ENCODE measurements at regions not wholly inside any gene's neighbourhood (a gene's known extent, or its start where the extent isn't known, plus 50 kb on each side); places are given as distances from the start of the nearest gene placed in this dataset.
A peak's percentile ranks its signal among the peaks of the same experiment; 100 is the strongest.
"Not testable (repeated sequence)": the region's sequence is repeated elsewhere in the genome, so short reads cannot be mapped to it uniquely, and the experiment has no call there.

GRCh38 chrX:825991-826390, 195.4 kb downstream of the SHOX start:
- Histone ChIP-seq H3K27ac (ENCODE audit: low read depth in 1 of 2, low read length in 1 of 2) (no peak overlapping the region), H3K9me3 (ENCODE audit: control insufficient read depth in 2 of 2, insufficient read depth in 1 of 2, low read length in 1 of 2) (peaks cover 0 to 7% of the 10 kb centered on the region in 2 donors), H3K36me3 (ENCODE audit: control insufficient read depth in 2 of 2, insufficient read depth in 2 of 2, low read length in 1 of 2) (no peaks in the 10 kb centered on the region), H3K4me3 (ENCODE audit: low read length in 2 of 2) (no peak overlapping the region), H3K27me3 (ENCODE audit: control insufficient read depth in 2 of 2, insufficient read depth in 1 of 2, low read length in 1 of 2) (no peaks in the 10 kb centered on the region), H3K4me1 (ENCODE audit: control insufficient read depth in 2 of 2, insufficient read depth in 2 of 2, low read length in 2 of 2) (no peaks in the 10 kb centered on the region)
- no peak for DNase-seq (ENCODE audit: low read depth in 6 of 9, low spot score in 9 of 9)
- WGBS = 73% methylated on average over 11 of the region's 11 CpGs

- not testable (repeated sequence) for H3K27ac ChIP-seq (ENCODE audit: low read depth in 1 of 2, low read length in 1 of 2); H3K36me3 ChIP-seq (ENCODE audit: control insufficient read depth in 2 of 2, insufficient read depth in 2 of 2, low read length in 1 of 2); H3K4me3 ChIP-seq (ENCODE audit: low read length in 2 of 2); DNase-seq (ENCODE audit: low read depth in 6 of 9, low spot score in 9 of 9); H3K27me3 ChIP-seq (ENCODE audit: control insufficient read depth in 2 of 2, insufficient read depth in 1 of 2, low read length in 1 of 2); H3K4me1 ChIP-seq (ENCODE audit: control insufficient read depth in 2 of 2, insufficient read depth in 2 of 2, low read length in 2 of 2)
- 100% methylated on average over 1 of the region's 1 CpG for WGBS
- H3K9me3 ChIP-seq (ENCODE audit: control insufficient read depth in 2 of 2, insufficient read depth in 1 of 2, low read length in 1 of 2) = peaks cover 0 to 10% of the 10 kb centered on the region in 2 donors
Measured at GRCh38 chrX:823073-823472, 192.5 kb downstream of the SHOX start.

DNA sequence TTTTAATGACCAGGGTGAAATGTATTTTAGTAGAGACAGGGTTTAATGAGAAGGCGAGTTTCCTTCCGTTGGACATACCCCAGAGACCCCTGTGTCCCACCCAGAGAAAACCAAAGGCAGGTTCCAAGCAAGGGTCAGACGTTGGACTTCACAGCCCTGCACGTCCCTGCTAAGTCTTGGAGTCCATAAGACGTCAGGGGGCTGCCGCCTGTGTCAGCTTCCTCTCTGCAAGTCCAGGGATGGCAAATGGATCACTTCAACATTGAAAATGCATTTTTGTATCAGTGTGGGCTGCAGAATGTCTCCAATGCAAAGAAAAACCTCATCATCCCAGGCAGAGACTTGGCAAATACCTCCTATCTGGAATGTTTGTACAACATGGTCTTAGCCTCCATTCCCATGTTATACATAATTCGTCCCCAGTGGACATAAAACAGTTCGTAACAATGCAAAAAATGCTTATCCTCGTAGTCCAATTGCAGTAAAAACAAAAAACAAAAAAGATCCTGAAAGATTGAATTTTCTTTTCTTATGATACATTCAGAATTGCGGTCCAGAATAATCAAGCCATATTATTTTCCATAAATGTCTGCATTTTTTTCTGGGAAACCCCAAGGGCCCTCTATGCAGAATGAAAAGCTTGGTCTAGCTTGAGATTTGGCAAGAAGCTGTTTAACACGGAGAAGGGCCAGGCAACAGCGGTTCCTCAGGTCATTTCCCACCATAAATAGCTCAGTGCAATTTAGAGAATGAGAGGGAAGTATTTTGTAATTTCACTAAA, 190.9 kb downstream of the SHOX start:
- no peak overlapping the region for H3K4me3 ChIP-seq (ENCODE audit: low read length in 2 of 2)
- no peak overlapping the region for H3K27ac ChIP-seq (ENCODE audit: low read depth in 1 of 2, low read length in 1 of 2)
- DNase-seq (ENCODE audit: low read depth in 6 of 9, low spot score in 9 of 9) = no peak
- no peaks in the 10 kb centered on the region for H3K27me3 ChIP-seq (ENCODE audit: control insufficient read depth in 2 of 2, insufficient read depth in 1 of 2, low read length in 1 of 2)
- 85% methylated on average over 12 of the region's 12 CpGs for WGBS
- H3K36me3 ChIP-seq (ENCODE audit: control insufficient read depth in 2 of 2, insufficient read depth in 2 of 2, low read length in 1 of 2) = no peaks in the 10 kb centered on the region
- peaks cover 0 to 10% of the 10 kb centered on the region in 2 donors for H3K9me3 ChIP-seq (ENCODE audit: control insufficient read depth in 2 of 2, insufficient read depth in 1 of 2, low read length in 1 of 2)
- H3K4me1 ChIP-seq (ENCODE audit: control insufficient read depth in 2 of 2, insufficient read depth in 2 of 2, low read length in 2 of 2) = no peaks in the 10 kb centered on the region

DNA sequence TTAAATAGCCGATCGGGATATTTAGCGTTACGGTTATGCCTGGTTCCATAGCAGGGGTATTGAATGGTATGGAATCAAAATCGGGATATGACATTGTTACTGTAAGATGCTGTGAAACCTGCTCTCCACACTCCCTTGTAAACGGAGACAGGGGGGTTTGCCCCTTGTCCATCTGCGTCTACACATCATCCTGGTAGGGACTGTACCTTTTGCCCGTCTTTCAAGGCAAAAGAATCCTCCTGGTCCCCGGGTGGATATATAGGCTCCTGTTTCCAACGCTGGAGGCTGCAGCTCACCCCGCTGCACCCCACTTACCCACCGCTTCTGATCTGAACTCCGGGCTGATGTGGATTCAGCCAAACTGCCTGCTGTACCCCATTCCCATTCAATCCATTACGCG, 189.1 kb downstream of the SHOX start:
- DNase-seq (ENCODE audit: low read depth in 6 of 9, low spot score in 9 of 9) = no peak
- H3K9me3 ChIP-seq (ENCODE audit: control insufficient read depth in 2 of 2, insufficient read depth in 1 of 2, low read length in 1 of 2) = peaks cover 0 to 10% of the 10 kb centered on the region in 2 donors
- H3K27ac ChIP-seq (ENCODE audit: low read depth in 1 of 2, low read length in 1 of 2) = no peak overlapping the region
- no peak overlapping the region for H3K4me3 ChIP-seq (ENCODE audit: low read length in 2 of 2)
- H3K4me1 ChIP-seq (ENCODE audit: control insufficient read depth in 2 of 2, insufficient read depth in 2 of 2, low read length in 2 of 2) = no peaks in the 10 kb centered on the region
- no peaks in the 10 kb centered on the region for H3K36me3 ChIP-seq (ENCODE audit: control insufficient read depth in 2 of 2, insufficient read depth in 2 of 2, low read length in 1 of 2)
- WGBS = 92% methylated on average over 15 of the region's 15 CpGs
- no peaks in the 10 kb centered on the region for H3K27me3 ChIP-seq (ENCODE audit: control insufficient read depth in 2 of 2, insufficient read depth in 1 of 2, low read length in 1 of 2)

- Histone ChIP-seq H3K36me3 (ENCODE audit: control insufficient read depth in 2 of 2, insufficient read depth in 2 of 2, low read length in 1 of 2) (no peaks in the 10 kb centered on the region), H3K27ac (ENCODE audit: low read depth in 1 of 2, low read length in 1 of 2) (no peak overlapping the region), H3K27me3 (ENCODE audit: control insufficient read depth in 2 of 2, insufficient read depth in 1 of 2, low read length in 1 of 2) (no peaks in the 10 kb centered on the region), H3K4me3 (ENCODE audit: low read length in 2 of 2) (no peak overlapping the region), H3K9me3 (ENCODE audit: control insufficient read depth in 2 of 2, insufficient read depth in 1 of 2, low read length in 1 of 2) (peaks cover 0 to 10% of the 10 kb centered on the region in 2 donors), H3K4me1 (ENCODE audit: control insufficient read depth in 2 of 2, insufficient read depth in 2 of 2, low read length in 2 of 2) (no peaks in the 10 kb centered on the region)
- 96% methylated on average over 9 of the region's 9 CpGs for WGBS
- no peak for DNase-seq (ENCODE audit: low read depth in 6 of 9, low spot score in 9 of 9)
Measured at GRCh38 chrX:817759-818300, 187.2 kb downstream of the SHOX start.

DNA sequence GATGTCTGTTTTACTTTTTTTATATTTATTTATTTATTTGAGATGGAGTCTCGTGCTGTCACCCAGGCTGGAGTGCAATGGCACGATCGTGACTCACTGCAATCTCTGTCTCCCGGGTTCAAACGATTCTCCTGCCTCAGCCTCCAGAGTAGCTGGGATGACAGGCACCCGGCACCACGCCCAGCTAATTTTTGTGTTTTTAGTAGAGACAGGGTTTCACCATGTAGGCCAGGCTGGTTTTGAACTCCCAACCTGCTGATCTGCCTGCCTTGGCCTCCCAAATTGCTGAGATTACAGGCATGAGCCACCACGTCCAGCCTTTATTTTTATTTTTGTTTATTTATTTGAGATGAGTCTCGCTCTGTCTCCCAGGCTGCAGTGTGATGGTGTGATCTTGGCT, 186.6 kb downstream of the SHOX start:
- not testable (repeated sequence) for H3K36me3 ChIP-seq (ENCODE audit: control insufficient read depth in 2 of 2, insufficient read depth in 2 of 2, low read length in 1 of 2); H3K4me3 ChIP-seq (ENCODE audit: low read length in 2 of 2); H3K27ac ChIP-seq (ENCODE audit: low read depth in 1 of 2, low read length in 1 of 2); H3K27me3 ChIP-seq (ENCODE audit: control insufficient read depth in 2 of 2, insufficient read depth in 1 of 2, low read length in 1 of 2); H3K4me1 ChIP-seq (ENCODE audit: control insufficient read depth in 2 of 2, insufficient read depth in 2 of 2, low read length in 2 of 2)
- DNase-seq (ENCODE audit: low read depth in 6 of 9, low spot score in 9 of 9) = peak in 1 of 9 donors; percentile 9
- peaks cover 0 to 10% of the 10 kb centered on the region in 2 donors for H3K9me3 ChIP-seq (ENCODE audit: control insufficient read depth in 2 of 2, insufficient read depth in 1 of 2, low read length in 1 of 2)
- 96% methylated on average over 9 of the region's 9 CpGs for WGBS

GRCh38 chrX:816411-816810, 185.8 kb downstream of the SHOX start:
- H3K9me3 ChIP-seq (ENCODE audit: control insufficient read depth in 2 of 2, insufficient read depth in 1 of 2, low read length in 1 of 2) = peaks cover 0 to 10% of the 10 kb centered on the region in 2 donors
- WGBS = 96% methylated on average over 14 of the region's 14 CpGs
- no peak for DNase-seq (ENCODE audit: low read depth in 6 of 9, low spot score in 9 of 9)

DNA sequence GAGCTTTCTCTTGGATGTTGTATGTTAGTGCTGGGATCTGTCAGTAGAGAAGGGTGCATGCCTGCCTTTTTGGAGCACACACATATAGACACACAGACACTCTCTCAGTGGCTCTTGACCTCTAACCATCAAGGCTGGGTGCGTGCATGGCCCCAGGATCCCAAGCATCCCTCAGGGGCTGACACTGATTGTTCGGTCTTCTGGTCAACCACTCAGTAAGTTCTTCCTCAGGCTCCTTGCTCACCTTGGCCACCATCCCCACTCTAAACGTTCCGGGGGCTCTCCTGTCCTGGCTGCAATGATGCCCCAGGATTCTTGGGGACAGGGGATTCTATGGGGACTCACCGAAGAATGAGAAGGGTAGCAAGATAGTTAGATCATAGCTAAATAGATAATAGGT, 179.6 kb downstream of the SHOX start:
- WGBS = 94% methylated on average over 5 of the region's 5 CpGs
- Histone ChIP-seq H3K27me3 (ENCODE audit: control insufficient read depth in 2 of 2, insufficient read depth in 1 of 2, low read length in 1 of 2) (peaks cover 0 to 2% of the 10 kb centered on the region in 2 donors), H3K27ac (ENCODE audit: low read depth in 1 of 2, low read length in 1 of 2) (no peak overlapping the region), H3K4me1 (ENCODE audit: control insufficient read depth in 2 of 2, insufficient read depth in 2 of 2, low read length in 2 of 2) (no peaks in the 10 kb centered on the region), H3K4me3 (ENCODE audit: low read length in 2 of 2) (no peak overlapping the region), H3K9me3 (ENCODE audit: control insufficient read depth in 2 of 2, insufficient read depth in 1 of 2, low read length in 1 of 2) (no peaks in the 10 kb centered on the region), H3K36me3 (ENCODE audit: control insufficient read depth in 2 of 2, insufficient read depth in 2 of 2, low read length in 1 of 2) (no peaks in the 10 kb centered on the region)
- DNase-seq (ENCODE audit: low read depth in 6 of 9, low spot score in 9 of 9) = no peak

More at GRCh38 chrX:816411-816810, 185.8 kb downstream of the SHOX start:
- H3K4me1 ChIP-seq (ENCODE audit: control insufficient read depth in 2 of 2, insufficient read depth in 2 of 2, low read length in 2 of 2) = no peaks in the 10 kb centered on the region
- no peak overlapping the region for H3K27ac ChIP-seq (ENCODE audit: low read depth in 1 of 2, low read length in 1 of 2)
- H3K36me3 ChIP-seq (ENCODE audit: control insufficient read depth in 2 of 2, insufficient read depth in 2 of 2, low read length in 1 of 2) = no peaks in the 10 kb centered on the region
- H3K4me3 ChIP-seq (ENCODE audit: low read length in 2 of 2) = no peak overlapping the region
- H3K27me3 ChIP-seq (ENCODE audit: control insufficient read depth in 2 of 2, insufficient read depth in 1 of 2, low read length in 1 of 2) = no peaks in the 10 kb centered on the region

DNA sequence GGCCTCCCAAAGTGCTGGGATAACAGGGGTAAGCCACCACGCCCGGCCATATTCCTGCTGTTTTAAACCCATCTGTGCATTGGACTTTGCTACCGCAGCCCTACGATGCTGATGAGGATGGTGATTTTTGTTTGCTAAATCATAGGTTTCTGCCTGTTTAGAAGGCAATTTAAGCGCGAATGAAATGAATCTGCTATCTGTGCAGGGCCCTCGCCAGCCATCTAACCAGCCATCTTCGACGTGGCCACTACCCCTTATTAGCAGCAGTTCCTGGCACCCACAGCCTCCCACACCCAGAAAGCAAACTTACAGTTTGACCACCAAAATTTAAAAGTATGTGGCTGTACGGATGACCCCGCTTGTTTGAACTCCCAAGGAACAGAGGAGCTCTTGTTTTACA, 178.5 kb downstream of the SHOX start:
- Histone ChIP-seq H3K36me3 (ENCODE audit: control insufficient read depth in 2 of 2, insufficient read depth in 2 of 2, low read length in 1 of 2) (no peaks in the 10 kb centered on the region), H3K9me3 (ENCODE audit: control insufficient read depth in 2 of 2, insufficient read depth in 1 of 2, low read length in 1 of 2) (no peaks in the 10 kb centered on the region), H3K4me1 (ENCODE audit: control insufficient read depth in 2 of 2, insufficient read depth in 2 of 2, low read length in 2 of 2) (no peaks in the 10 kb centered on the region), H3K4me3 (ENCODE audit: low read length in 2 of 2) (no peak overlapping the region), H3K27me3 (ENCODE audit: control insufficient read depth in 2 of 2, insufficient read depth in 1 of 2, low read length in 1 of 2) (peaks cover 0 to 2% of the 10 kb centered on the region in 2 donors), H3K27ac (ENCODE audit: low read depth in 1 of 2, low read length in 1 of 2) (no peak overlapping the region)
- WGBS = 97% methylated on average over 11 of the region's 11 CpGs
- DNase-seq (ENCODE audit: low read depth in 6 of 9, low spot score in 9 of 9) = no peak

Measured in thymus (tissue), 11 donors.